IPS DF 6.9 (cell line): ENCODE measurements at regions not wholly inside any gene's neighbourhood (a gene's known extent, or its start where the extent isn't known, plus 50 kb on each side); places are given as distances from the start of the nearest gene placed in this dataset.
"Not testable (repeated sequence)": the region's sequence is repeated elsewhere in the genome, so short reads cannot be mapped to it uniquely, and the experiment has no call there.

ENCODE experiments used
- DNase-seq: peaks from one replicate; pipeline ENCODE4 v3.0.0-alpha.2; 2013; ENCODE audit warnings: low read depth, low spot score
- H3K27ac ChIP-seq: one replicate; pipeline ENCODE4 v1.5.1; 2013; ENCODE audit warnings: low read length, control low read depth
- H3K27me3 ChIP-seq: 2 replicates; pipeline ENCODE4 v1.6.1; 2013; ENCODE audit warnings: mild to moderate bottlenecking, low read length; ENCODE audit not compliant: control insufficient read depth, insufficient read depth
- H3K36me3 ChIP-seq: 2 replicates; pipeline ENCODE4 v1.6.1; 2013; ENCODE audit warnings: low read length; ENCODE audit not compliant: control insufficient read depth, insufficient read depth
- H3K4me1 ChIP-seq: 2 replicates; pipeline ENCODE4 v1.6.1; 2013; ENCODE audit warnings: low read length; ENCODE audit not compliant: control insufficient read depth, insufficient read depth
- H3K4me3 ChIP-seq: 2 replicates; pipeline ENCODE4 v1.5.1; 2013; ENCODE audit warnings: mild to moderate bottlenecking, low read length
- H3K9me3 ChIP-seq: 2 replicates; pipeline ENCODE4 v1.6.1; 2013; ENCODE audit warnings: low read length, inconsistent platforms; ENCODE audit not compliant: control insufficient read depth, insufficient read depth
- WGBS: extraction: QIAGEN DNeasy Blood & Tissue Kit; methylation state at CpG from one replicate; pipeline ENCODE4 v1.1.7; 2013; ENCODE audit warnings: mixed read lengths, missing lambda C conversion rate; ENCODE audit not compliant: insufficient read length, insufficient coverage; 5-methylcytosine and 5-hydroxymethylcytosine counted together

GRCh38 chr4:153877898-153878297 is 89.0 kb upstream of the SFRP2 start:
- Histone ChIP-seq H3K9me3 (peaks cover 4% of the 10 kb centered on the region), H3K27me3 (no peaks in the 10 kb centered on the region), H3K27ac (no peak overlapping the region), H3K4me1 (no peaks in the 10 kb centered on the region), H3K36me3 (no peaks in the 10 kb centered on the region), H3K4me3 (no peak overlapping the region)
- DNase-seq, result no peak

DNA sequence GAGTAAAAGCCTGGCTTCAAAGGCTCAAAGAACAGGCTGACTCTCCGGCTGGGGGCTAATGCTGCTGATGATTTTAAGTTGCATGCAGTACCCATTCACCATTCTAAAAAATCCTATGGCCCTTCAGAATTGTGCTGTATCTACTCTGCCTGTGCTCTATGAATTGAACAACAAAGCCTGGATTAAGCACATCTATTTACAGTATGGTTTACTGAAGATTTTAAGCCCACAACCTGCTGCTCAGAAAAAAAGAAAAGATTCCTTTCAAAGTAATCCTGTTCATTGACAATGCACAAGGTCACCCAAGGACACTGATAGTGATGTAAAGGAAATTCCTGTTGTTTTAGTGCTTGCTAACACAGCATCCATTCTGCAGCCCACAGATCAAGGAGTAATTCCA is 84.9 kb upstream of the SFRP2 start:
- no peaks in the 10 kb centered on the region for H3K9me3 ChIP-seq
- no peaks in the 10 kb centered on the region for H3K27me3 ChIP-seq
- H3K4me3 ChIP-seq, result no peak overlapping the region
- H3K4me1 ChIP-seq, result no peaks in the 10 kb centered on the region
- no peak overlapping the region for H3K27ac ChIP-seq
- WGBS, result no CpG with 5 or more reads among the region's 1 CpG
- no peaks in the 10 kb centered on the region for H3K36me3 ChIP-seq
- no peak for DNase-seq

- not testable (repeated sequence) for DNase-seq, H3K27me3 ChIP-seq, H3K4me1 ChIP-seq, H3K4me3 ChIP-seq, H3K27ac ChIP-seq, H3K9me3 ChIP-seq, H3K36me3 ChIP-seq
- no CpG with 5 or more reads among the region's 1 CpG for WGBS
Measured at GRCh38 chr4:153866766-153867165, 77.9 kb upstream of the SFRP2 start.

DNA sequence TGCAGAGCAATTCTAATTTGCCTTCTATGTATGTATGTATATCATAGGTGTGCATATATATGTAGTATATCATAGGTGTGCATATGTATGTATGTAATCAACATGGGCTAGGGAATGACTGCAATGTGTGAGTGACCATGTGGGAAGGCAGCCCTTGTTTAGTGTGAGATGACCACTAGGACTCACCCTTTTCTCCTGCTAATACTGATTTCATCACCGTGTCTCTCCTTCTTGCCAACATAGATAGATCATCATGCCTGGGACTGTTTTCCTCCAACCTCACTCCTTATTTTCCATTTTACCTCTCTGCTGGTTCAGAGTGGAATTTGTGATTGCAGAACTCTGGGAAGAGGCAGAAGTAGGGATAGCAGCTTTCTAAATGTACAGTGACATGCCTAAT is 63.6 kb upstream of the SFRP2 start:
- Histone ChIP-seq H3K4me3 (no peak overlapping the region), H3K4me1 (no peaks in the 10 kb centered on the region), H3K27ac (no peak overlapping the region), H3K27me3 (no peaks in the 10 kb centered on the region), H3K36me3 (no peaks in the 10 kb centered on the region), H3K9me3 (no peaks in the 10 kb centered on the region)
- DNase-seq, result no peak
- WGBS, result no CpG with 5 or more reads among the region's 1 CpG

DNA sequence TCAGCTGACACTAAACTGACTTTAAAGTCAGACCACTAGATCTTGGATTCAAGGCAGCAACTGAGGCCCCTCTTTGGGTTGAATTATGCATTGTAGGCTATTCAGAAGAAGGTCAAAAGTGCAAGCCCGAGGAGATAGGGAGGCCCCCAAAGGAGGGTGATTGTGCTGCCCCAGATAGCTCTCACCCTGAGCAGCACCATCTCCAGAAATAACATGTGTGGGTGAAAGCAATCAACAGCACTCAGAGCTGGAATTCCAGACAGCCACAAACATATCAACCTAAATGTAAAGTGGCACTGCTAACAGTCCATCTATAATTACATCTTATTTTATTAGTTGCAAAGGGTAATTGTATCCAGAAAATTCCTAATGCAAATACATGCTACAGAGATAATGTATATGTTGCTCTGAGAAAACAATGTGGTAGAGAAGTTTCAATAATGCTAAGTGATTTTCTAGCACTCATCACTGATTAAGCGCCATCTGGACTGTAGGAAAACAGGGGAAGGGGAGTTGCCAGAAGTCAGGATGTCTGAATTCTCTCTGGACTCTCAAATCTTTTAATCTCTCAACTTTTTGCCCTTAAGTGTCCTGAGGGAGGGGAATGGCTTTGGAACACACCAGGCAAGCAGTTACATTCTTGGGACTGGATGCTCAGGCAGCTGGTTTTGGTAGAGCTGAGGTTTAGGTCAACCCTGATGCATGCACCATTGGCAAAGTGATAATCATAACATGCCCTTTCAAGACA is 61.8 kb upstream of the SFRP2 start:
- no CpG with 5 or more reads among the region's 2 CpGs for WGBS
- Histone ChIP-seq H3K4me3 (no peak overlapping the region), H3K4me1 (no peaks in the 10 kb centered on the region), H3K36me3 (no peaks in the 10 kb centered on the region), H3K9me3 (no peaks in the 10 kb centered on the region), H3K27ac (no peak overlapping the region), H3K27me3 (no peaks in the 10 kb centered on the region)
- no peak for DNase-seq

GRCh38 chr4:153844144-153844543 is 55.3 kb upstream of the SFRP2 start:
- H3K36me3 ChIP-seq, result no peaks in the 10 kb centered on the region
- H3K27me3 ChIP-seq, result no peaks in the 10 kb centered on the region
- no peak for DNase-seq
- H3K27ac ChIP-seq, result no peak overlapping the region
- H3K9me3 ChIP-seq, result no peaks in the 10 kb centered on the region
- no CpG with 5 or more reads among the region's 3 CpGs for WGBS
- H3K4me3 ChIP-seq, result no peak overlapping the region
- no peaks in the 10 kb centered on the region for H3K4me1 ChIP-seq
